ENCODE measurements at regions not wholly inside any gene's neighbourhood (a gene's known extent, or its start where the extent isn't known, plus 50 kb on each side); places are given as distances from the start of the nearest gene placed in this dataset.

GRCh38 chr10:36248304-36248981 is 606.3 kb upstream of the FZD8 start:
- RAD21 ChIA-PET (ENCODE audit: low non-redundant PET in 1 of 2, low total read pairs in 2 of 2, uncharacterized antibody in 2 of 2, unreplicated experiment in 2 of 2): no interaction called here

More at GRCh38 chr10:36248304-36248981, 606.3 kb upstream of the FZD8 start:
- ATAC-seq (no peak), DNase-seq (ENCODE audit: low read depth, low spot score) (no peak)
- H3K27me3 ChIP-seq (ENCODE audit: insufficient read depth, low read length): no peaks in the 10 kb centered on the region
- H3K36me3 ChIP-seq (ENCODE audit: control insufficient read depth in 1 of 2, insufficient read depth in 2 of 2, low read length in 2 of 2): no peaks in the 10 kb centered on the region
- TF ChIP-seq ELF1 (IDR thresholded peaks at IDR 0.05; ENCODE audit: borderline replicate concordance, low read depth): no peak
- no peak for TF ChIP-seq ATF3 (IDR thresholded peaks at IDR 0.05)
- TF ChIP-seq SRF (IDR thresholded peaks at IDR 0.05; ENCODE audit: low read depth): no peak
- no peak for TF ChIP-seq EGR1 (IDR thresholded peaks at IDR 0.05; ENCODE audit: low read depth)
- no peak for TF ChIP-seq CBX3 (IDR thresholded peaks at IDR 0.05; ENCODE audit: low read depth)
- TF ChIP-seq POLR2AphosphoS5 (IDR thresholded peaks at IDR 0.05; ENCODE audit: low read depth, low read length): no peak
- TF ChIP-seq CEBPB (IDR thresholded peaks at IDR 0.05; ENCODE audit: low read depth): no peak
- no peak for TF ChIP-seq FOSL1 (IDR thresholded peaks at IDR 0.05; ENCODE audit: low read depth)
- no peak for TF ChIP-seq EZH2 (IDR thresholded peaks at IDR 0.05)
- no peak for TF ChIP-seq YY1 (IDR thresholded peaks at IDR 0.05; ENCODE audit: extremely low read depth, insufficient replicate concordance, low read depth, low read length)
- TF ChIP-seq SP1 (IDR thresholded peaks at IDR 0.05; ENCODE audit: low read depth): no peak
- TF ChIP-seq RAD21 (IDR thresholded peaks at IDR 0.05; ENCODE audit: low read depth): no peak
- no peak for TF ChIP-seq ZFX (IDR thresholded peaks at IDR 0.05)
- TF ChIP-seq POLR2A (IDR thresholded peaks at IDR 0.05; ENCODE audit: borderline replicate concordance, extremely low read depth, insufficient read depth, insufficient read length): no peak
- no peak for TF ChIP-seq CTCF (IDR thresholded peaks at IDR 0.05 in 2 of 3, conservative IDR thresholded peaks at IDR 0.05 in 1 of 3; ENCODE audit: borderline replicate concordance in 1 of 3, insufficient read depth in 1 of 3, low read depth in 2 of 3, low read length in 2 of 3)
- TF ChIP-seq ZNF274 (IDR thresholded peaks at IDR 0.05; ENCODE audit: low read depth, low read length): no peak
- TF ChIP-seq ZBTB33 (IDR thresholded peaks at IDR 0.05; ENCODE audit: extremely low read depth, insufficient replicate concordance, low read length): no peak
- TF ChIP-seq REST (IDR thresholded peaks at IDR 0.05; ENCODE audit: low read depth): no peak
- intact Hi-C loops (cut with micrococcal nuclease): no loop called here
- no TSS peak for BruUV-seq (replicated peaks)
- H3K4me1 ChIP-seq (ENCODE audit: control insufficient read depth in 1 of 2, insufficient read depth in 2 of 2, low read length in 2 of 2): no peaks in the 10 kb centered on the region
- no peak overlapping the region for H3K4me3 ChIP-seq (replicated peaks in 1 of 2; ENCODE audit: low read depth in 1 of 2, low read length in 2 of 2)
- H3K9me3 ChIP-seq (ENCODE audit: control insufficient read depth in 1 of 2, insufficient read depth in 1 of 2, low read depth in 1 of 2, low read length in 2 of 2): peaks cover 8 to 24% of the 10 kb centered on the region in 2 experiments; a peak in 1 of 4 replicates
- no peak overlapping the region for H3K27ac ChIP-seq (ENCODE audit: low read depth, low read length)
- H2AFZ ChIP-seq (ENCODE audit: low read depth, low read length, poor library complexity, severe bottlenecking): no peak overlapping the region
- ChIA-PET POLR2A (no interaction called here), CTCF (no interaction called here)
- no peak overlapping the region for H3K9ac ChIP-seq (ENCODE audit: low read length)
- no peaks in the 10 kb centered on the region for H3K9me2 ChIP-seq (ENCODE audit: insufficient read depth)
- H3K79me2 ChIP-seq (ENCODE audit: insufficient read depth, low read length): no peaks in the 10 kb centered on the region
- no peaks in the 10 kb centered on the region for H4K20me1 ChIP-seq (ENCODE audit: insufficient read depth)
- H3K4me2 ChIP-seq (ENCODE audit: low read length): no peak overlapping the region
